EH (cell line): ENCODE measurements at regions not wholly inside any gene's neighbourhood (a gene's known extent, or its start where the extent isn't known, plus 50 kb on each side); places are given as distances from the start of the nearest gene placed in this dataset.

Experiments
- DNase-seq: peaks from one replicate; pipeline ENCODE4 v3.0.0-alpha.2; 2015; ENCODE audit warnings: low read depth

- no peak for DNase-seq
Observed at GRCh38 chr3:148083526-148084182, 614.0 kb upstream of the AGTR1 start.

GRCh38 chr3:148084931-148085330 is 612.8 kb upstream of the AGTR1 start:
- DNase-seq = no peak

GRCh38 chr3:148087601-148088371 is 609.9 kb upstream of the AGTR1 start:
- no peak for DNase-seq

GRCh38 chr3:148089171-148089570 is 608.5 kb upstream of the AGTR1 start:
- DNase-seq = peak; percentile 1

- no peak for DNase-seq
Observed at GRCh38 chr3:148090156-148090555, 607.5 kb upstream of the AGTR1 start.

GRCh38 chr3:148092624-148093347 is 604.9 kb upstream of the AGTR1 start:
- DNase-seq = no peak

- no peak for DNase-seq
Observed at GRCh38 chr3:148093753-148094152, 604.0 kb upstream of the AGTR1 start.

GRCh38 chr3:148095962-148096361 is 601.7 kb upstream of the AGTR1 start:
- DNase-seq = no peak

- peak; percentile 25 for DNase-seq
Observed at GRCh38 chr3:148100476-148100875, 597.2 kb upstream of the AGTR1 start.

- DNase-seq = peak; percentile 65
Observed at GRCh38 chr3:148101061-148101460, 596.6 kb upstream of the AGTR1 start.

- DNase-seq = peak; percentile 27
Observed at GRCh38 chr3:148102156-148102555, 595.5 kb upstream of the AGTR1 start.

- DNase-seq = no peak
Observed at GRCh38 chr3:148106062-148106461, 591.6 kb upstream of the AGTR1 start.

- DNase-seq = no peak
Observed at GRCh38 chr3:148126956-148127355, 570.7 kb upstream of the AGTR1 start.

- DNase-seq = no peak
Observed at GRCh38 chr3:148128136-148128535, 569.6 kb upstream of the AGTR1 start.

GRCh38 chr3:148131990-148132638 is 565.6 kb upstream of the AGTR1 start:
- peak; percentile 2 for DNase-seq

- no peak for DNase-seq
Observed at GRCh38 chr3:148136816-148137215, 560.9 kb upstream of the AGTR1 start.

- DNase-seq = no peak
Observed at GRCh38 chr3:148146241-148146640, 551.5 kb upstream of the AGTR1 start.

- peak; percentile 58 for DNase-seq
Observed at GRCh38 chr3:148146947-148147826, 550.5 kb upstream of the AGTR1 start.

- DNase-seq = no peak
Observed at GRCh38 chr3:148147903-148148302, 549.8 kb upstream of the AGTR1 start.

GRCh38 chr3:148149556-148149955 is 548.1 kb upstream of the AGTR1 start:
- DNase-seq = no peak

GRCh38 chr3:148150141-148150540 is 547.6 kb upstream of the AGTR1 start:
- DNase-seq = no peak
